SJSA1 (cell line): ENCODE measurements at regions not wholly inside any gene's neighbourhood (a gene's known extent, or its start where the extent isn't known, plus 50 kb on each side); places are given as distances from the start of the nearest gene placed in this dataset.

ENCODE experiments used
- DNase-seq, 2 experiments: peaks; one replicate each; pipeline ENCODE4 v3.0.0-alpha.2; 2015 to 2020; ENCODE audit warnings: low spot score in 2 of 2, low read depth in 1 of 2
- H3K27ac ChIP-seq: fragments of 250-450 bp; sonication (Bioruptor Pico); 2 replicates; pipeline ENCODE4 v1.5.1; 2020; ENCODE audit warnings: mild to moderate bottlenecking, moderate library complexity
- H3K27me3 ChIP-seq: fragments of 250-450 bp; sonication (Bioruptor Pico); replicated peaks from 2 replicates; pipeline ENCODE4 v1.5.1; 2020; ENCODE audit warnings: mild to moderate bottlenecking, moderate library complexity
- H3K36me3 ChIP-seq: fragments of 250-450 bp; sonication (Bioruptor Pico); 2 replicates; pipeline ENCODE4 v1.5.1; 2020; ENCODE audit warnings: mild to moderate bottlenecking
- H3K4me1 ChIP-seq: fragments of 250-450 bp; sonication (Bioruptor Pico); replicated peaks from 2 replicates; pipeline ENCODE4 v1.6.1; 2021; ENCODE audit warnings: mild to moderate bottlenecking
- H3K4me3 ChIP-seq: fragments of 250-450 bp; sonication (Bioruptor Pico); 2 replicates; pipeline ENCODE4 v1.5.1; 2020; ENCODE audit warnings: mild to moderate bottlenecking
- H3K9me3 ChIP-seq: fragments of 250-450 bp; sonication (Bioruptor Pico); replicated peaks from 2 replicates; pipeline ENCODE4 v1.5.1; 2020; ENCODE audit warnings: mild to moderate bottlenecking

DNA sequence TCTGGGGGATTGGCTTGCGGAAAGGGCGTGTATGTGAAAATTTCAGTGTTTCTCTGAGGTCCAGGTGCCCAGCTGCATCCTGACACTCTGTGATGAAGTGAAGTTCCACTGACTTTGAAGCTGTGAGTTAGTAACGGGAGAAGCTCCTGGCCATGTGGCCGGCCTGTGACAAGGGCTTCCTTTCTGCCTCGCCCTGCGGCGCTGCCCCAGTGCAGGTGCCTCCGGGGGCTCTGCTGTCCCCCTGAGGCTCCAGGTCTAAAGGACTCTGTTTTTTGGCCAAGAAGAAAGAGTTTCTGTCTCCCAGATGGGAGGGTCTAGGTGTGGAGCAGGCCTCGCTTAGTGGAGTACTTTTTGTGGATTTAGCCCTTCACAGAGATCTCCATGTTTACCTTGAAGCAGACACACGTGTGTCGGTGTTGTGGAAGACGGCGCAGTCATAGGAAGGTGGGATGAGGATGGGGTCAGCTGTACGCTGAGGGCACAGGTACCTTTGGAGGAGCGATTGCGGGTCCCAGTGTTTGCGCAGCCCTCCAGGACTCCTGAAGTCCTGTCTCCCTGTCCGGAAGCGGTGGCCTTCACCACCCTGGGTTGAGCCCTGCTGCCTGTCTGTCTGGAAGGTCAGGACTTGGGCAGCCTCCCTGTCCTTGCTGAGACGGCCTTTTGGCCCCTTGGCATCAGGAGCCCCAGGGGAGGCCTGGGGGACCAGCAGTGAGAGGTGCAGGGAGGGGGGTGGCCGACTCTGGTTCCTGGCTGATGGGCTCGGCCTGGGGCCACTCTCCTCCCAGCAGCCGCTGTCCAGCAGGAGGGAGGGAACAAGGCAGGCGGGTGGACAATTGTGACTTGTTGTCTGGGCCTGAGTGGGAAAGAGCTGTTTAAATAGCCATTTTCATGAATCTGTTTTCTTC lies 1249.3 kb downstream of the BRD1 start:
- Histone ChIP-seq H3K4me3 (no peak overlapping the region), H3K9me3 (peaks cover 4% of the 10 kb centered on the region; the same call in 1 of the 2 replicates), H3K36me3 (peaks cover 6% of the 10 kb centered on the region; the same call in 1 of the 2 replicates), H3K4me1 (peaks cover 62% of the 10 kb centered on the region), H3K27ac (peak overlapping the region; percentile 14), H3K27me3 (no peaks in the 10 kb centered on the region)
- no peak for DNase-seq

DNA sequence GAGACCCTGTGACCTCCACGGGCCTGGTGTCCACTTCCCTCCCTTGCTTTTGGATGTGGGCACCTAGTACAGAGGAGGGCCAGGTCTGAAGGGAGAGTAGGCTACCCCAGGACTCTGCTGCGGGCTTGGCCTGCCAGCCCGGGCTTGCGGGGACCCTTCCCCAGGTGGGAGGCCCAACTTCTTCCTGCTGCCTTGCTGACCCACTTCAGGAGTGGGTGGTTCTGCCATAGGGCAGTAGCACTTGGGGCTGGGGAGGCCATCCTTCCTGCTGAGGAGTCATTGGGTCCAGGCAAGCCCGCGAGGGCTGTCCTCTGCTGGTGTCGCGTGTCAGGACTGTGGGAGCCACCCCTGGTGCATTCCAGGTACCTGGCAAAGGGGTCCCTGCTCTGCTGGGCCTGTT lies 1250.0 kb downstream of the BRD1 start:
- H3K36me3 ChIP-seq, result peaks cover 6% of the 10 kb centered on the region; the same call in 1 of the 2 replicates
- peaks cover 62% of the 10 kb centered on the region for H3K4me1 ChIP-seq
- no peak overlapping the region for H3K4me3 ChIP-seq
- H3K9me3 ChIP-seq, result peaks cover 4% of the 10 kb centered on the region; the same call in 1 of the 2 replicates
- H3K27me3 ChIP-seq, result no peaks in the 10 kb centered on the region
- no peak overlapping the region for H3K27ac ChIP-seq
- no peak for DNase-seq

DNA sequence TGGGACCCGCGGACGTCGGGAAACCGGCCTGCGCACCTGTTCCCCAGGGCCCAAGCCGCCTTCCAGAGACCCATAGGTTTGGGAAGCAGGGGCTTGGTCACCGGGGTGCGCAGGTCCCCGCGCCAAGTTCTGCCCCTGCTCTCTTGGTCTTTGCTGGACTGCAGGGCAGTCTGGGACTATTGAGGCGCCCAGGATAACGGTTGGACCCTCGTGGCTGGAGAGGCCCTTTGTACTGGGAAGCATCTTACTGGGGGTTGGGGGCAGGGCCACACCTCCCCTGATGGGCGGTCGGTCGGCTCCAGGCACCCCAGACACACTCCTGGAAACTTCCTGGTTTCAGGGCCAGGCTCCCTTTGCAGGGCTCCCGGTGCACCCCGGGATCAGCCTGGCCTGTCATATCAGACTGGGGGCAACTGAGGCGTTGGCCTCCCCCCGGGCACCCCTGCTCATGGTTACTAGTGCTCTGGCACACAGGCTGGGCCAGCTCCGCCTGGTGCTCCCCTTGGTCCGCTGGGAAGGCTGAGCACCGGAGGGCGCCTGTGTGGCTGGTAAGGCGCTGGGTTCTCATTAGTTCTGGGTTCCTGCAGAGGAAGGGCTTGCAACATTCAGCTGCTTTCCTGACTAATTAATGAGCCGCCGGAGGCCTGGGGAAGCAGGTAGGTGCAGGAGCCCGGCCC lies 1250.5 kb downstream of the BRD1 start:
- H3K9me3 ChIP-seq, result peaks cover 4% of the 10 kb centered on the region; the same call in 1 of the 2 replicates
- H3K27me3 ChIP-seq, result no peaks in the 10 kb centered on the region
- H3K4me3 ChIP-seq, result peak overlapping the region; percentile 42
- H3K36me3 ChIP-seq, result peaks cover 6% of the 10 kb centered on the region; the same call in 1 of the 2 replicates
- peaks cover 62% of the 10 kb centered on the region for H3K4me1 ChIP-seq
- no peak overlapping the region for H3K27ac ChIP-seq
- DNase-seq, result no peak

DNA sequence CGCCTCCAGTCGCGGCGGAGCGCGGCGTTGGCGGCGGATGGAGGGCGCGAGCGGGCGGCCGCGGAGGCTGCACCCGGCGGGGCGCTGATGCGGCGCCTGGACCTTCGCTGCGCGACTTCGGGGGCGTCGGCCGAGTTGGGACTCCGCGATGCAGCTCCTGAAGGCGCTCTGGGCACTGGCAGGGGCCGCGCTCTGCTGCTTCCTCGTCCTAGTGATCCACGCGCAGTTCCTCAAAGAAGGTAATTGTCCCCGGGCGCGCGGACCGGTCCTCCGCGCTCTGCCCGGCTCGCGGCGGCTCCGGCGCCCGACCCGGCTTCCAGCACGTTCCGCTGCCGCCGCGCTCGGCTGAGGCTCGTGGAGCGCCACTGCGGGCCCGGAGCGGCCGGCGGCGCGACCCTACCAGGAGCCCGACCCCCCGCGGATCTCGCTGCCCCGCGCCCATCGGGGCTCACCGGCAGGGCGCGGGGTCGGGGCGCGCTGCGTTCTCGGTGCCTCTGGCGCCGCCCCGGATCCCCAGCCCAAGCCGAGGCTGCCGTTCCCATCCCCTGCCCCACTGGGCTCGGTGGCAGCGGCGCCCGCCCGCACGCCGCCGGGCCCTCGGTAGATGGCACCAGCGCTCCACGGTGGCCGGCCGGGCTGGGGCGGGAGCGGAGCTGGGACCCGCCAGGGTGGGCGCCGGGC lies 1251.2 kb downstream of the BRD1 start:
- peak in 1 of 2 experiments; percentile 36 for DNase-seq
- Histone ChIP-seq H3K4me3 (peak overlapping the region; percentile 42), H3K27me3 (no peaks in the 10 kb centered on the region), H3K27ac (no peak overlapping the region), H3K36me3 (peaks cover 6% of the 10 kb centered on the region; the same call in 1 of the 2 replicates), H3K4me1 (peaks cover 57% of the 10 kb centered on the region), H3K9me3 (peaks cover 4% of the 10 kb centered on the region; the same call in 1 of the 2 replicates)

DNA sequence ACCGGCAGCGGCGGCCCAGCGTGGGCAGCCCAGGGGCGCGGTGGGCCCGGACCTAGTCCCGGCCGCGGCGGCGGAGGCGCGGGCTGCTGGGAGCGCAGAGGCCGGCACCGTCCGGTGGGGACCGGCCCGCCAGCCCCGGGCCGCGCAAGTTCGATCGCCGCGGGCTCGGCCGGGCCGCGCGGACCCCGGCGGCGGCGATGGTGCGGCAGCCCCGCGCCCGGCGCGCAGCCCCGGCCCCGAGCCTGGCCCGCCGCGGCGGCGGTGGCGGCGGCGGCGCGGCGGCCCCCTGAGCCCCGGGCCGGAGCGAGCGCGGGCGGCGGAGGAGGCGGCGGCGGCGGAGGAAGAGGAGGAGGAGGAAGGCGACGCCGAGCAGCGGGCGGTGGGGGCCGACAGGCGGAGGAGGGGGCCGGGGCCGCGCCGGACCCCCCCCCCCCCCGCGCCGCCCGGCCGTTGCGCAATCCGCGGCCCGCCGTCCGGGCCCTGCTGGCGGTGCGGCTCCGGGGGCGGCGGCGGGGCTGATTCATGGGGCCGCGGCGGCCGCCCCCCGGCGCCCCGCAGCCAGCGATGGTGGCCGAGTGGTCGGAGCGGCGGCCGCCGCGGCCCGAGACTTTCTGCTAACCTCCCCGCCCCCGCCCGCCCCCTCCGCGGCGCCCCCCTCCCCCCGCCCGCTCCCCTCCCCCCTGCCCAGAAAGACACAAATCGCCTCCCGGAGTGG lies 1251.9 kb downstream of the BRD1 start:
- H3K36me3 ChIP-seq, result peaks cover 6% of the 10 kb centered on the region; the same call in 1 of the 2 replicates
- H3K27me3 ChIP-seq, result no peaks in the 10 kb centered on the region
- no peak overlapping the region for H3K27ac ChIP-seq
- H3K4me3 ChIP-seq, result peak overlapping the region; percentile 42
- no peak for DNase-seq
- peaks cover 50% of the 10 kb centered on the region for H3K4me1 ChIP-seq
- peaks cover 4% of the 10 kb centered on the region; the same call in 1 of the 2 replicates for H3K9me3 ChIP-seq

DNA sequence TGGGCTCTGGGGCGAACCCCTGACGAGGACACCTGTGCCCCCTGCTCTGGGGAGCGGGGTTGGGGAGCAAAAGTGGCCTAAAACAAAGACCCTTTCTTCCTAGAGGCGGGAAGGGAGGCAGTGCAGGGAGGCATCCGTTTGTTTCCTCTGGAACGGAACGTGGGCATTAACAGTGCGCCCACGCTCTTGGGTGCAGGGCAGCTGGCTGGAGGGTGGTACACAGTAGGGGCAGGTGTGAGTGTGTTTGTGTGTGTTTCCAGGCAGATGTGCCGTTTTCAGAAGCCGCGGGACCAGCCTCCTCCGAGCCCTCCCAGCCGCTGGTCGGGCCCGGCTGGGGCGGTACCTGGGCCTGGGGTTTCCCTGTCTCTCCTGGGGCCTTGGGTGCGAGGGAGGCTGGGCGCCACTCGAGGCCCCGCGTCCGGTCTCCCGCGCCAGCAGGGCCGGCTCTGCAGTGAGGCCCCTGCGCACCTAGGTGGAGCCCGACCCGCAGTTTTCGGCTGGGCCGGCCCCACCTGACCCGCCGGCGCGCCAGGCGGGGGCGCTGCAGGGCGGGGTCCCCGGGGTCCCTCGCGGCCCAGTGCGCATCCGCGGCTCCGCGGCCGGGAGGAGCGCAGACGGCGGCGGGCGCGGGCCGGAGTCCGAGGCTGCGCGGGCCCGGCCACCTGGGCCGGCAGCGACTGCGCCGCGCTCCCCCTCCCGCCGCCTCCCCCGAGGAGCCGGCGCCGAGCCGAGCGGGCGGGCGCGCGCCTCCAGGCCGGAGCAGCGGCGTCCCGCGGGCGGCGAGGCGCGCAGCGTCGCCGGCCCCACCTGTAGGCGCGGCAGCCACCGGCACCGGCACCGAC lies 1252.7 kb downstream of the BRD1 start:
- DNase-seq, result peak; percentile 57 to 72
- peaks cover 10% of the 10 kb centered on the region; the same call in 1 of the 2 replicates for H3K9me3 ChIP-seq

DNA sequence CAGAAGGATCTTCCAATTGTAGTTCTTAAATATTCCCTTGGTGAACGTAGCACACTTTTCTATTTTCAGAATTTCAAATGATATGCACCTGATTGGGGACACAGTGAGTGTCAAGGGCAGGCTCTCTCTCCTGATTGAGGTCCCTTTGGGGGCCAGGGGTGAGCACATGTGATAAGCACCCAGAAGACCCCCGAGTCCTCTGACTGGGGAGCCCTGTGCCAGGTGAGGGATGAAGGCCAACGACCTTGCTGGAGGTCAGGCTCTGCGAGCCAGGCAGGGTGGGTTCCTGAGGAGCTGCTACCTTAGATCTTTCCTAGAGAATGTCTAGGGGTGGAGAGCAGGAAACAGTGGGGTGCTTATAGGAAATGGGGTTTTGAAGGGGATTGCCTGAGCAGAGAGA lies 1253.9 kb downstream of the BRD1 start:
- peaks cover 33% of the 10 kb centered on the region for H3K4me1 ChIP-seq
- peaks cover 14% of the 10 kb centered on the region; the same call in 1 of the 2 replicates for H3K9me3 ChIP-seq
- peaks cover 6% of the 10 kb centered on the region; the same call in 1 of the 2 replicates for H3K36me3 ChIP-seq
- no peaks in the 10 kb centered on the region for H3K27me3 ChIP-seq
- no peak overlapping the region for H3K27ac ChIP-seq
- no peak overlapping the region for H3K4me3 ChIP-seq
- DNase-seq, result no peak

More for the DNA sequence above, 1252.7 kb downstream of the BRD1 start:
- Histone ChIP-seq H3K4me3 (peak overlapping the region; percentile 32), H3K36me3 (peaks cover 6% of the 10 kb centered on the region; the same call in 1 of the 2 replicates), H3K27me3 (no peaks in the 10 kb centered on the region), H3K27ac (no peak overlapping the region), H3K4me1 (peaks cover 43% of the 10 kb centered on the region)

DNA sequence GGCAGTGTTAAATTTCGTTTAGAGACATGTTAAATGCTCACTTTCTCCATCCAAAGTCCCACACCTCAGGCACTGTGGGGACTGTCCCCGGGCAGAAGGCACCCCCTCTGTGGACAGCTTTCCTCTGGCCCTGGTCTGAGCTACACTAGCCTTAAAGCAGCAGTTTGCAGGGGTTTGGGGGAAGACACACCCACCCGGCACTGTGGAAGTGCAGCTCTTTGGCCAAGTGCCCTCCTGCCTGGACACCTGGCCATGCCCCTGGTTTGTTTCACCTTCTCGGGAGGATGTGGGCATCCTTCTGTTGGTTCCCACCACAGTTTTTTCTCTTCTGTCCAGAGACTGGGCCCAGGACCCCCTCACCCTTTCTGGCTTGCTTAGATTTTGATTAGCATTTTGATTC lies 1254.7 kb downstream of the BRD1 start:
- Histone ChIP-seq H3K36me3 (peaks cover 2% of the 10 kb centered on the region; the same call in 1 of the 2 replicates), H3K4me3 (no peak overlapping the region), H3K9me3 (peaks cover 14% of the 10 kb centered on the region; the same call in 1 of the 2 replicates), H3K27me3 (no peaks in the 10 kb centered on the region), H3K27ac (no peak overlapping the region), H3K4me1 (peaks cover 25% of the 10 kb centered on the region)
- DNase-seq, result no peak

DNA sequence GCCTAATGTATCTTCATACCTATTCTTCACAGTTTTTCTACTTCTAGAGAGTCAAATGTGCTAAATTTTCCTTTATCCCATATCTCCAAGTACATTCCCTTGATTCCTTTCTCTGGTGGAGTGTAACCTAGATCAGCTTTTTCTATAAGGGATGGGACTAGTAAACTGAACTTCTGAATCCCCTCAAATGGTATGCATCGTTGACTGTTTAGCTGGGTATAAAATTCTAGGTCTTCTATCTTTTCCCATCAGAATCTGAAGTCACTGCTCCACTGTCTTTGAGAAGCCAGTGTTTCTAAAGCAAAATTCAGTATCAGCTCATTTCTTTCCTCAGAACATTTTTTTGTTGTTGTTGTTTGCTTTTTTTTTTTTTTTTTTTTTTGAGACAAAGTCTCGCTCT lies 1256.8 kb downstream of the BRD1 start:
- no peak overlapping the region for H3K27ac ChIP-seq
- peaks cover 22% of the 10 kb centered on the region for H3K4me1 ChIP-seq
- no peaks in the 10 kb centered on the region for H3K27me3 ChIP-seq
- DNase-seq, result no peak
- H3K9me3 ChIP-seq, result peaks cover 14% of the 10 kb centered on the region; the same call in 1 of the 2 replicates
- H3K36me3 ChIP-seq, result no peaks in the 10 kb centered on the region
- no peak overlapping the region for H3K4me3 ChIP-seq

DNA sequence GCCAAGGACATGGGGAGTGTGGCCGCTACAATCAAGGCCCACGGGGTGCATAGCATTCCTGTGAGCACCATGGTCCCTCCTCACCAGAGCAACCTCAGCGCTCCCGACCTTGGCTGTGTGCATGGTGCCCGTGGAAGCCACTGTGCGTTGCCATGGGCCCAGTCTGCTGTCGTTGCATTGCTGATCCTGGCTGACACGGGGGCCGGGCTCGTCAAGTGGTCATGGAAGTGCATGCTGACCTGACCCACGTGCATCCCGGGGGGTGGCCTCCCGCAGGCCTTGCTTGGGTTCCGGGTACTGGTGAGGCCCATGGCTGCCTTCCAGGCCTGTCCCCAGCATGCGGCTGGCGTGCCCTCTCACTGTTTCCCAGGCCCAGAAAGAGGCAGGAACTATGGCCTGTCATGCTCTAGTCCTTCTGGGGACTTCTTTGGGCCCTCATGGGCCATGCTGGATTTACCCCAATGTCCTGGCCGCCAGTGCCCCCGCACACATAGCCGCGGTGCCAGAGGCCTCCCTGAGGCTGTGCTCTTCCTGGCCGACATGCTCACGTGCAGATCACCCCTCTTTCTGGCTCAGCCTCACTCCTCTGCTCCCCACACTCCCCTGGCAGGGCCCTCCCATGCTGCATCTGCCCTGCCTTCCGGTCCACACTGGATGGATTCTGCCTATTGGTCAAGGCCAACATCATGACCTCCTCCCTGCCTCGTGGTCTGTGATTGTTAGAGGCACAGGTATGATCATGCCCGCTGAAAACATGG lies 1258.0 kb downstream of the BRD1 start:
- Histone ChIP-seq H3K27ac (no peak overlapping the region), H3K9me3 (peaks cover 10% of the 10 kb centered on the region; the same call in 1 of the 2 replicates), H3K27me3 (no peaks in the 10 kb centered on the region), H3K4me1 (peaks cover 17% of the 10 kb centered on the region), H3K36me3 (no peaks in the 10 kb centered on the region), H3K4me3 (no peak overlapping the region)
- no peak for DNase-seq

DNA sequence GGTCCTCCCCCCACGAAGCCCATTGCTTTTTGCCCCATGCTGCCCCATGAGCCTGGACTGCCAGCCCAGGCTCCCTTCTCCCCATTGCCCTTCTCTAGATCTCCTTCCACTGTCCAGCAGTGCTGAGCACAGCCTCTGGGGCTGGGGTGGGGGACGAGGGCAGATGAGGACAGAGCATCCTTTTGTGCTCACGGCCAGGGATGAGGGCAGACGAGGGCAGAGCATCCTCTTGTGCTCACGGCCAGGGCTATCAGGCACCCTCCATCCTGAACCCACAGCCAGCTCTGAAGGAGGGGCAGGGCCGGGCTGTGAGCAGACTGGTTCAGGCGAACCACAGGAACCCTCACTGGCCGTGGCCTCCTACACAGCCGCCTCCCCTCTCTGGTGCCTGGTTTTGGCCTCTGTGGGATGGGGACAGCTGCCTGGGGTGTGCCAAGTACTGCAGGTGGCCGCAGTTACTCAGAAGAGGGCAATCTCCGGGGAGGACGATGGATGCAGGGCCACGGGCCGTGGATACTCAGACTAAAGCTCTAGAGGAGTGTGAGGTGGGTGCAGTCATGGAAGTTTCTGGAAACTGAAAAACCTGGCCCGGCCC lies 1258.8 kb downstream of the BRD1 start:
- Histone ChIP-seq H3K4me3 (no peak overlapping the region), H3K27ac (no peak overlapping the region), H3K4me1 (peaks cover 15% of the 10 kb centered on the region), H3K27me3 (no peaks in the 10 kb centered on the region), H3K36me3 (no peaks in the 10 kb centered on the region), H3K9me3 (peaks cover 10% of the 10 kb centered on the region; the same call in 1 of the 2 replicates)
- DNase-seq, result no peak
